AG09309 (cell line): ENCODE measurements at regions not wholly inside any gene's neighbourhood (a gene's known extent, or its start where the extent isn't known, plus 50 kb on each side); places are given as distances from the start of the nearest gene placed in this dataset.
"Not testable (repeated sequence)": the region's sequence is repeated elsewhere in the genome, so short reads cannot be mapped to it uniquely, and the experiment has no call there.

Experiments
- DNase-seq: peaks from one replicate; pipeline ENCODE4 v3.0.0-alpha.2; 2010; ENCODE audit warnings: low read depth
- H3K4me3 ChIP-seq: 2 replicates; pipeline ENCODE4 v1.5.1; 2011; ENCODE audit warnings: mild to moderate bottlenecking, low read depth, low read length, moderate library complexity; ENCODE audit not compliant: control insufficient read depth
- CTCF ChIP-seq: IDR thresholded peaks from 2 replicates; pipeline ENCODE4 v1.5.1; 2011; ENCODE audit warnings: mild to moderate bottlenecking, low read depth, low read length, inconsistent platforms; ENCODE audit not compliant: insufficient read depth, control insufficient read depth; ENCODE audit errors: missing control alignments

- no peak for DNase-seq
- TF ChIP-seq CTCF, result no peak
- H3K4me3 ChIP-seq, result no peak overlapping the region
Observed at GRCh38 chr11:70900540-70900939, 351.8 kb downstream of the SHANK2 start.

GRCh38 chr11:70901951-70902521 lies 350.3 kb downstream of the SHANK2 start:
- no peak overlapping the region for H3K4me3 ChIP-seq
- no peak for TF ChIP-seq CTCF

GRCh38 chr11:70903229-70903628 lies 349.1 kb downstream of the SHANK2 start:
- DNase-seq, H3K4me3 ChIP-seq: not testable (repeated sequence)

More at GRCh38 chr11:70901951-70902521, 350.3 kb downstream of the SHANK2 start:
- DNase-seq, result no peak

GRCh38 chr11:70906101-70906500 lies 346.3 kb downstream of the SHANK2 start:
- H3K4me3 ChIP-seq, result no peak overlapping the region
- TF ChIP-seq CTCF, result no peak
- no peak for DNase-seq

GRCh38 chr11:70908223-70908622 lies 344.2 kb downstream of the SHANK2 start:
- no peak for DNase-seq
- TF ChIP-seq CTCF, result no peak
- H3K4me3 ChIP-seq, result no peak overlapping the region

- no peak overlapping the region for H3K4me3 ChIP-seq
- no peak for DNase-seq
- no peak for TF ChIP-seq CTCF
Observed at GRCh38 chr11:70910835-70911234, 341.5 kb downstream of the SHANK2 start.

GRCh38 chr11:70912226-70912840 lies 340.0 kb downstream of the SHANK2 start:
- TF ChIP-seq CTCF, result no peak
- DNase-seq, result no peak
- no peak overlapping the region for H3K4me3 ChIP-seq
